OCI-LY7 (cell line): ENCODE measurements at regions not wholly inside any gene's neighbourhood (a gene's known extent, or its start where the extent isn't known, plus 50 kb on each side); places are given as distances from the start of the nearest gene placed in this dataset.

Experiments used
- BruUV-seq: library from RNA; stranded (reverse); fragments of 400-500 nt; replicated peaks from 2 replicates; lab custom pipeline; 2021; lab: Mats Ljungman, UMichigan
- CTCF ChIA-PET: fragments of 300-600 bp; sonication (Branson Sonifier 250); formaldehyde crosslinking; loops from one replicate; lab custom pipeline; 2022; ENCODE audit warnings: antibody characterized with exemption; ENCODE audit not compliant: unreplicated experiment; lab: Charles Lee
- POLR2A ChIA-PET: fragments of 300-600 bp; sonication (Branson Sonifier 250); formaldehyde crosslinking; loops from one replicate; lab custom pipeline; 2022; ENCODE audit warnings: antibody characterized with exemption; lab: Charles Lee
- DNase-seq: peaks from one replicate; pipeline ENCODE4 v3.0.0-alpha.2; 2015; ENCODE audit warnings: low spot score
- H2AFZ ChIP-seq: fragments of 200-600 bp; sonication (generic), shearing (Covaris generic); 2 replicates; pipeline ENCODE4 v1.6.1; 2014; ENCODE audit warnings: mild to moderate bottlenecking, antibody characterized with exemption, low read length, moderate library complexity
- H3K27ac ChIP-seq: fragments of 200-600 bp; sonication (generic); 2 replicates; pipeline ENCODE4 v1.5.1; 2014; ENCODE audit warnings: mixed run types, low read depth, mild to moderate bottlenecking, moderate library complexity, low read length, inconsistent platforms; ENCODE audit not compliant: poor library complexity, severe bottlenecking
- H3K36me3 ChIP-seq: fragments of 200-600 bp; sonication (generic); 2 replicates; pipeline ENCODE4 v1.6.1; 2014; ENCODE audit warnings: mild to moderate bottlenecking, antibody characterized with exemption, low read length, moderate library complexity, mixed read lengths; ENCODE audit not compliant: insufficient read depth
- H3K4me1 ChIP-seq: fragments of 200-600 bp; sonication (generic); 2 replicates; pipeline ENCODE4 v1.5.1; 2014; ENCODE audit warnings: mild to moderate bottlenecking, low read length; ENCODE audit not compliant: insufficient read depth, poor library complexity, severe bottlenecking
- H3K4me2 ChIP-seq: fragments of 200-600 bp; sonication (generic); 2 replicates; pipeline ENCODE4 v1.6.1; 2014; ENCODE audit warnings: mild to moderate bottlenecking, low read length
- H3K4me3 ChIP-seq: fragments of 200-600 bp; sonication (generic); 2 replicates; pipeline ENCODE4 v1.5.1; 2014; ENCODE audit warnings: mild to moderate bottlenecking, low read depth, low read length; ENCODE audit not compliant: poor library complexity, severe bottlenecking
- H3K79me2 ChIP-seq: fragments of 200-600 bp; sonication (generic); 2 replicates; pipeline ENCODE4 v1.6.1; 2016; ENCODE audit warnings: low read depth, mild to moderate bottlenecking, low read length, moderate library complexity, mixed read lengths; ENCODE audit not compliant: insufficient read depth
- H3K9me2 ChIP-seq: fragments of 200-600 bp; sonication (generic); 2 replicates; pipeline ENCODE4 v1.6.1; 2016; ENCODE audit warnings: mild to moderate bottlenecking, low read length, mixed read lengths; ENCODE audit not compliant: insufficient read depth
- H3K9me3 ChIP-seq: fragments of 200-600 bp; sonication (generic); 2 replicates; pipeline ENCODE4 v1.6.1; 2014; ENCODE audit warnings: mild to moderate bottlenecking, mixed run types, low read length, mixed read lengths
- H4K20me1 ChIP-seq: fragments of 200-600 bp; sonication (generic); 2 replicates; pipeline ENCODE4 v1.6.1; 2014; ENCODE audit warnings: mild to moderate bottlenecking, antibody characterized with exemption, low read length, moderate library complexity, mixed read lengths; ENCODE audit not compliant: insufficient read depth
- EZH2phosphoT487 ChIP-seq: fragments of 200-600 bp; sonication (generic); IDR thresholded peaks from 2 replicates; pipeline ENCODE4 v1.6.1; 2018; ENCODE audit warnings: low read depth, borderline replicate concordance, mild to moderate bottlenecking, mixed run types, antibody characterized with exemption, low read length, moderate library complexity, mixed read lengths
- intact Hi-C: fragments of 100-400 bp; cut with micrococcal nuclease; formaldehyde crosslinking; loops from one replicate; pipeline ENCODE4 v1.10.0; 2022; ENCODE audit not compliant: unreplicated experiment
- TF ChIP-seq, protein P1 (sequence below): fragments of 200-600 bp; sonication (generic); conservative IDR thresholded peaks from 2 replicates; pipeline ENCODE4 v1.5.1; 2014; ENCODE audit warnings: mild to moderate bottlenecking, antibody characterized with exemption, low read length, moderate library complexity, mixed read lengths

DNA sequence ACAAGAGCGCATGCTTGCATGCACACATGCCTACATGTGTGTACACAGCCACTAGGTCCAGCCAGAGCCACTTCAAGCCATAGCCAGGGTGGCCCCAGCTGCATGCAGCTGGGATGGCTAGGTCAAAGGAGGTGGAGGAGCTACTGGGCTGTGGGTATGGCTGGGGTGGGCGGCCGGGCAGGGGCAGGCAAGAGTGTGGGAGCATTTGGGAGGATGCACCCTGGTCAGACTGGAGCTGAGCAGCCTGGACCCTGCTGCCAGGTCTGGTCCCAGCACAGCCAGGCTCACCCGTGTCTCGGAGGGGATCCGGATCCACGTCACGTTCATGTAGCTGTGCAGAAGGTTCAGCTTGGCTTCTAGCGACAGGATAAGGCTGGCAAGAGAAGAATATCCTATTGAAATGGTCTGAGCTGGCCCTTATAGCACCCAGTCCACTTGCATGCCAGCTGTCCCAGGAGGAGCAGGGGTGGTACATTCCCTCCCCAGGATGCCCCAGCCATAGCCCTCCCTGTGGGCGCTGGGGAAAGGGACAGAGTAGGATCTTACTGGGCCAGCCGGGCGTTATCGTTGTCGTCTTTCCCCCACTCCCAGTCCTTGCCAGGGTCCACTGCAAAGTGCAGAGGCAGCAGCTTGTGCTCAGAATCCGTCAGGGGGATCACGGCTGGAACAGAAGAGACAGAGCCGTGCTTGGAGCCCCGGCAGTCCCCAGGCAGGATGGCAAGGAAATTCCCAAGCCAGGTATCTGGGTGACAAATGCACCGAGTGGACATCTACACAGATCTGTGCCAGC is 160.5 kb downstream of the KLF13 start:
- H3K4me3 ChIP-seq: no peak overlapping the region
- no peak overlapping the region for H3K27ac ChIP-seq
- no peaks in the 10 kb centered on the region for H3K36me3 ChIP-seq
- no TSS peak for BruUV-seq
- peaks cover 18% of the 10 kb centered on the region for H3K9me3 ChIP-seq
- no peak overlapping the region for H2AFZ ChIP-seq
- intact Hi-C loops: loop anchor here (5.0 kb wide), 1 partner anchor 160 kb away; the partner anchor contains the start of gene KLF13
- H3K79me2 ChIP-seq: no peaks in the 10 kb centered on the region
- POLR2A ChIA-PET: interaction anchor here (0.8 to 1.8 kb wide), 5 partner anchors 12 to 50 kb away, joined by 3 to 5 read pairs (median 5); no protein-coding TSS in a partner anchor
- H3K9me2 ChIP-seq: no peaks in the 10 kb centered on the region
- H3K4me2 ChIP-seq: no peak overlapping the region
- CTCF ChIA-PET: interaction anchor here (0.7 to 4.8 kb wide), 5 partner anchors 14 to 86 kb away, joined by 3 to 121 read pairs (median 11); no protein-coding TSS in a partner anchor
- H3K4me1 ChIP-seq: peaks cover 38% of the 10 kb centered on the region
- no peaks in the 10 kb centered on the region for H4K20me1 ChIP-seq
- DNase-seq: no peak
- TF ChIP-seq, protein P1, sequence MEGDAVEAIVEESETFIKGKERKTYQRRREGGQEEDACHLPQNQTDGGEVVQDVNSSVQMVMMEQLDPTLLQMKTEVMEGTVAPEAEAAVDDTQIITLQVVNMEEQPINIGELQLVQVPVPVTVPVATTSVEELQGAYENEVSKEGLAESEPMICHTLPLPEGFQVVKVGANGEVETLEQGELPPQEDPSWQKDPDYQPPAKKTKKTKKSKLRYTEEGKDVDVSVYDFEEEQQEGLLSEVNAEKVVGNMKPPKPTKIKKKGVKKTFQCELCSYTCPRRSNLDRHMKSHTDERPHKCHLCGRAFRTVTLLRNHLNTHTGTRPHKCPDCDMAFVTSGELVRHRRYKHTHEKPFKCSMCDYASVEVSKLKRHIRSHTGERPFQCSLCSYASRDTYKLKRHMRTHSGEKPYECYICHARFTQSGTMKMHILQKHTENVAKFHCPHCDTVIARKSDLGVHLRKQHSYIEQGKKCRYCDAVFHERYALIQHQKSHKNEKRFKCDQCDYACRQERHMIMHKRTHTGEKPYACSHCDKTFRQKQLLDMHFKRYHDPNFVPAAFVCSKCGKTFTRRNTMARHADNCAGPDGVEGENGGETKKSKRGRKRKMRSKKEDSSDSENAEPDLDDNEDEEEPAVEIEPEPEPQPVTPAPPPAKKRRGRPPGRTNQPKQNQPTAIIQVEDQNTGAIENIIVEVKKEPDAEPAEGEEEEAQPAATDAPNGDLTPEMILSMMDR: no peak
- TF ChIP-seq EZH2phosphoT487: no peak

DNA sequence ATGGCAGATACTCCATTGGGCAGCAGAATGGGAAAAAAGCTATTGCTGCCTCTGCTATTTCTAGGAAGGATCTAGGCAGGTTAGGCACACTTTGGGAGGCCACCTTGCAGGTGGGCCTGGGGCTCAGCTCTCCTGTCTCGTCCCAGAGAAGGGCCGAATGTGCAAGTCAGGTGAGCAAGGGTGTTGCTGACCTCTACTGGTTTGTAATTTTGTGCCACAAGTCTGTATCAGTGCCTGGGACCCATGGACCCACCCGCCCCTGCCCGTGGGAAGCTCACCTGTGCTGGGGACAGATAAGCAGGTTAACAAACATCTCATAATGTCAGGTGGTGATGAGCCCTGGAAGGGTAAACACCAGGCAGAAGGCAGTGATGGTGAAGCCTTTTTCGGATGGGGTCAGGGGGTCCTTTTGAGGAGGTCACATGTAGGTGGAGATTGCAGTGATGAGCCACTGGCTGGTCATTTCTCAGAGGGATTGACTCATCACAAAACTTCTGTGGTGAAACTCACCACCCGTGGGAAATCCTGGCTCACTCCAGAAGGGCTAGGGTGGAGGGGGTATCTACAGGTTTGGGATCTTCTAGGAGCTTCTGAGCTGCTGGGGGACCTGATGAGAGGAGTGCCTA is 161.3 kb downstream of the KLF13 start:
- ChIA-PET POLR2A (interaction anchor here (0.7 to 6.6 kb wide), 9 partner anchors 13 to 350 kb away, joined by 3 to 33 read pairs (median 5); no protein-coding TSS in a partner anchor), CTCF (interaction anchor here (0.6 to 4.8 kb wide), 9 partner anchors 15 to 127 kb away, joined by 3 to 121 read pairs (median 4); no protein-coding TSS in a partner anchor)
- no TSS peak for BruUV-seq
- Histone ChIP-seq H3K27ac (no peak overlapping the region), H3K9me2 (no peaks in the 10 kb centered on the region), H3K9me3 (peaks cover 19% of the 10 kb centered on the region), H3K36me3 (no peaks in the 10 kb centered on the region), H4K20me1 (no peaks in the 10 kb centered on the region), H3K4me2 (peak overlapping the region; percentile 33), H2AFZ (peak overlapping the region; percentile 59; the same call in 1 of the 2 replicates), H3K4me1 (peaks cover 38% of the 10 kb centered on the region), H3K79me2 (no peaks in the 10 kb centered on the region), H3K4me3 (no peak overlapping the region)
- TF ChIP-seq, protein P1: peak; percentile 71
- TF ChIP-seq EZH2phosphoT487: no peak
- intact Hi-C loops: loop anchor here (1.0 to 5.0 kb wide), 4 partner anchors 31 to 285 kb away; partner anchors contain the start of gene KLF13
- DNase-seq: peak; percentile 61
